Right lobe of liver (tissue), 4 donors: ENCODE measurements at regions not wholly inside any gene's neighbourhood (a gene's known extent, or its start where the extent isn't known, plus 50 kb on each side); places are given as distances from the start of the nearest gene placed in this dataset.

Source experiments
- POLR2A ChIP-seq: fragments of 450-650 bp; IDR thresholded peaks from one replicate; pipeline ENCODE4 v1.6.1; 2017; ENCODE audit warnings: antibody characterized with exemption, mild to moderate bottlenecking
- TF ChIP-seq, protein P1 (sequence below), 4 donors: fragments of 200-600 bp in 3 of 4; fragments of 450-650 bp in 1 of 4; IDR thresholded peaks; one replicate each; pipeline versions ENCODE4 v1.5.1 to v1.8.0; 2016 to 2022; ENCODE audit warnings: antibody characterized with exemption in 4 of 4, mild to moderate bottlenecking in 2 of 4
- donor health status: DM: no; HTN: no; CAD: no.
- donor health status: DM: no; HTN: no; CAD: no.
- donor health status: DM: no; HTN: yes; CAD: no.

DNA sequence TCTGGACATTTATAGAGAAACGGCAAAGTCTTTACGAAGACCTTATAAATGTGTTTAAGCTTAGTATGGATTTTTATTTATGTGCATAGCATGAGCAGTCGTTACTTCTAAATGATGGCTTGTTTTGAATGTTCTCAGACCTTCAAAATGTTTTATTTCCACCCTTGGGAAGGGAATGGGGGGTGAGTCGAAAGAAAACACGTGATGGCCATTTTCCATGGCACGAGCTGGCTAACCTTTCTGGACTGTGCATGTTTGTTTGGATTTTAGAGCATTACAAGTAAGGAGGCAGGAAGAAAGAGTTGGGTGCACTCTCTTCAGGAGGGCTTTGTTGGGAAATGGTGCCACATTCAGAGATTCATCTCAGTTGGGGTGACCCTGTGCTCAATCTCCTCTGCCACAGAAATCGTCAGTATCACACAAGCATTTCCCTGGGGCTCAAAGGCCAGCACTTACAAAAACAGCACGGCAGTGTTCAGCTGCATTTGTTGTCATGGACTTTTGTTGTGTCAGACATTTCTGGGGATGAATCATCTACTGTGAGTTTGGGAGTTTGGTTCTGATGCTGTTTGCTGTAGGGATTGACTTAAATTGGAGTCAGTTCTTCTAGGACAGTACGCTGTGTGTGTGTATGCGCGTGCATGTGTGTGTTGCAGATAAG lies 52.3 kb upstream of the ADAMTS9 start:
- TF ChIP-seq, protein P1, sequence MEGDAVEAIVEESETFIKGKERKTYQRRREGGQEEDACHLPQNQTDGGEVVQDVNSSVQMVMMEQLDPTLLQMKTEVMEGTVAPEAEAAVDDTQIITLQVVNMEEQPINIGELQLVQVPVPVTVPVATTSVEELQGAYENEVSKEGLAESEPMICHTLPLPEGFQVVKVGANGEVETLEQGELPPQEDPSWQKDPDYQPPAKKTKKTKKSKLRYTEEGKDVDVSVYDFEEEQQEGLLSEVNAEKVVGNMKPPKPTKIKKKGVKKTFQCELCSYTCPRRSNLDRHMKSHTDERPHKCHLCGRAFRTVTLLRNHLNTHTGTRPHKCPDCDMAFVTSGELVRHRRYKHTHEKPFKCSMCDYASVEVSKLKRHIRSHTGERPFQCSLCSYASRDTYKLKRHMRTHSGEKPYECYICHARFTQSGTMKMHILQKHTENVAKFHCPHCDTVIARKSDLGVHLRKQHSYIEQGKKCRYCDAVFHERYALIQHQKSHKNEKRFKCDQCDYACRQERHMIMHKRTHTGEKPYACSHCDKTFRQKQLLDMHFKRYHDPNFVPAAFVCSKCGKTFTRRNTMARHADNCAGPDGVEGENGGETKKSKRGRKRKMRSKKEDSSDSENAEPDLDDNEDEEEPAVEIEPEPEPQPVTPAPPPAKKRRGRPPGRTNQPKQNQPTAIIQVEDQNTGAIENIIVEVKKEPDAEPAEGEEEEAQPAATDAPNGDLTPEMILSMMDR (IDR thresholded peaks at IDR 0.05): no peak
- no peak for TF ChIP-seq POLR2A
